HCT116 (cell line): ENCODE measurements at regions not wholly inside any gene's neighbourhood (a gene's known extent, or its start where the extent isn't known, plus 50 kb on each side); places are given as distances from the start of the nearest gene placed in this dataset.

Experiments used
- ATAC-seq: fragments of 200-7000 bp; cut with Tn5 transposase; 2 replicates; pipeline ENCODE4 v1.9.1; 2020; ENCODE audit warnings: mild to moderate bottlenecking, moderate library complexity
- BruUV-seq: library from RNA; stranded (reverse); fragments of 400-500 nt; replicated peaks from 2 replicates; lab custom pipeline; 2021; lab: Mats Ljungman, UMichigan
- CTCF ChIA-PET: fragments of 300-600 bp; sonication (Branson Sonifier 250); formaldehyde crosslinking; loops from one replicate; lab custom pipeline; 2021; ENCODE audit warnings: antibody characterized with exemption; lab: Charles Lee
- POLR2A ChIA-PET: fragments of 300-600, 350-600 bp; sonication (Branson Sonifier 250); formaldehyde crosslinking; loops from one replicate; lab custom pipeline; 2021; ENCODE audit warnings: antibody characterized with exemption; lab: Charles Lee
- RAD21 ChIA-PET, 2 experiments: fragments of 300-600 bp; sonication (Branson Sonifier 250); formaldehyde crosslinking; loops; one replicate each; lab custom pipeline; 2023; ENCODE audit warnings: low total read pairs in 2 of 2; ENCODE audit not compliant: uncharacterized antibody in 2 of 2, unreplicated experiment in 2 of 2, low non-redundant PET in 1 of 2; lab: Charles Lee
- DNase-seq: peaks from one replicate; pipeline ENCODE4 v3.0.0-alpha.2; 2010; ENCODE audit warnings: low read depth, low spot score
- H2AFZ ChIP-seq: fragments of 200-600 bp; shearing (Covaris generic), sonication (generic); 2 replicates; pipeline ENCODE4 v1.6.1; 2017; ENCODE audit warnings: low read depth, mixed run types, mixed read lengths, antibody characterized with exemption, low read length; ENCODE audit not compliant: poor library complexity, severe bottlenecking
- H3K27ac ChIP-seq: 2 replicates; pipeline ENCODE4 v1.5.1; 2012; ENCODE audit warnings: low read depth, low read length
- H3K27me3 ChIP-seq: fragments of 200-600 bp; sonication (generic); 2 replicates; pipeline ENCODE4 v1.6.1; 2016; ENCODE audit warnings: mixed run types, low read length, mixed read lengths; ENCODE audit not compliant: insufficient read depth
- H3K36me3 ChIP-seq, 2 experiments: fragments of 200-500 bp in 1 of 2; fragments of 200-600 bp in 1 of 2; sonication (Bioruptor generic) in 1 of 2; sonication (generic) in 1 of 2; 2 replicates each; pipeline versions ENCODE4 v1.5.1 to v1.6.1; 2014 to 2016; ENCODE audit warnings: low read length in 2 of 2, inconsistent platforms in 1 of 2, mixed read lengths in 1 of 2, mixed run types in 1 of 2; ENCODE audit not compliant: insufficient read depth in 2 of 2, control insufficient read depth in 1 of 2
- H3K4me1 ChIP-seq, 2 experiments: fragments of 200-600 bp in 1 of 2; sonication (generic) in 1 of 2; 2 replicates each; pipeline versions ENCODE4 v1.5.1 to v1.6.1; 2012 to 2017; ENCODE audit warnings: low read length in 2 of 2, inconsistent platforms in 1 of 2, mild to moderate bottlenecking in 1 of 2, mixed read lengths in 1 of 2, mixed run types in 1 of 2, moderate library complexity in 1 of 2; ENCODE audit not compliant: insufficient read depth in 2 of 2, control insufficient read depth in 1 of 2
- H3K4me2 ChIP-seq: fragments of 200-600 bp; sonication (generic); 2 replicates; pipeline ENCODE4 v1.6.1; 2017; ENCODE audit warnings: mixed run types, low read length, mixed read lengths
- H3K4me3 ChIP-seq, 2 experiments: fragments of 200-600 bp in 1 of 2; sonication (generic) in 1 of 2; replicated peaks in 1 of 2; 2 replicates each; pipeline ENCODE4 v1.5.1; 2011 to 2016; ENCODE audit warnings: low read length in 2 of 2, control low read depth in 1 of 2, low read depth in 1 of 2, mild to moderate bottlenecking in 1 of 2, mixed read lengths in 1 of 2, mixed run types in 1 of 2
- H3K79me2 ChIP-seq: fragments of 200-600 bp; sonication (generic); 2 replicates; pipeline ENCODE4 v1.6.1; 2017; ENCODE audit warnings: mild to moderate bottlenecking, mixed run types, low read length, moderate library complexity, mixed read lengths; ENCODE audit not compliant: insufficient read depth
- H3K9ac ChIP-seq: fragments of 200-600 bp; sonication (generic); 2 replicates; pipeline ENCODE4 v1.6.1; 2016; ENCODE audit warnings: low read length, mixed read lengths
- H3K9me2 ChIP-seq: fragments of 200-600 bp; sonication (generic), shearing (Covaris generic); 2 replicates; pipeline ENCODE4 v1.6.1; 2017; ENCODE audit warnings: mixed run types, mild to moderate bottlenecking, moderate library complexity; ENCODE audit not compliant: insufficient read depth
- H3K9me3 ChIP-seq, 2 experiments: fragments of 200-500 bp in 1 of 2; fragments of 200-600 bp in 1 of 2; sonication (Bioruptor generic) in 1 of 2; sonication (generic) in 1 of 2; 2 replicates each; pipeline ENCODE4 v1.6.1; 2014 to 2017; ENCODE audit warnings: low read length in 2 of 2, mixed read lengths in 2 of 2, inconsistent platforms in 1 of 2, low read depth in 1 of 2, mild to moderate bottlenecking in 1 of 2, mixed run types in 1 of 2, moderate library complexity in 1 of 2; ENCODE audit not compliant: control insufficient read depth in 1 of 2, insufficient read depth in 1 of 2
- H4K20me1 ChIP-seq: fragments of 200-600 bp; sonication (generic), shearing (Covaris generic); 2 replicates; pipeline ENCODE4 v1.6.1; 2017; ENCODE audit warnings: mixed run types, mild to moderate bottlenecking, moderate library complexity; ENCODE audit not compliant: insufficient read depth
- CBX3 ChIP-seq: IDR thresholded peaks from 2 replicates; pipeline ENCODE4 v1.6.1; 2012; ENCODE audit warnings: low read depth
- CTCF ChIP-seq, 3 experiments: fragments of 200-600 bp in 1 of 3; sonication (generic) in 1 of 3; IDR thresholded peaks in 2 of 3; conservative IDR thresholded peaks in 1 of 3; 2 replicates each; pipeline ENCODE4 v1.5.1; 2012 to 2017; ENCODE audit warnings: low read depth in 2 of 3, low read length in 2 of 3, antibody characterized with exemption in 1 of 3, borderline replicate concordance in 1 of 3, control low read depth in 1 of 3, mild to moderate bottlenecking in 1 of 3, mixed read lengths in 1 of 3, mixed run types in 1 of 3, moderate library complexity in 1 of 3; ENCODE audit not compliant: insufficient read depth in 1 of 3
- EGR1 ChIP-seq: IDR thresholded peaks from 2 replicates; pipeline ENCODE4 v1.6.1; 2012; ENCODE audit warnings: low read depth
- JUND ChIP-seq: IDR thresholded peaks from 2 replicates; pipeline ENCODE4 v1.6.1; 2012
- MAX ChIP-seq: IDR thresholded peaks from 2 replicates; pipeline ENCODE4 v1.6.1; 2012
- POLR2A ChIP-seq: IDR thresholded peaks from 2 replicates; pipeline ENCODE4 v1.7.0; 2011; ENCODE audit warnings: borderline replicate concordance; ENCODE audit not compliant: insufficient read depth, insufficient read length; ENCODE audit errors: extremely low read depth
- POLR2AphosphoS5 ChIP-seq: IDR thresholded peaks from 2 replicates; pipeline ENCODE4 v1.6.1; 2011; ENCODE audit warnings: mild to moderate bottlenecking, low read depth, low read length, moderate library complexity
- RAD21 ChIP-seq: IDR thresholded peaks from 2 replicates; pipeline ENCODE4 v1.6.1; 2012; ENCODE audit warnings: low read depth, mild to moderate bottlenecking
- REST ChIP-seq: IDR thresholded peaks from 2 replicates; pipeline ENCODE4 v1.6.1; 2012; ENCODE audit warnings: low read depth
- SIN3A ChIP-seq: IDR thresholded peaks from 2 replicates; pipeline ENCODE4 v1.6.1; 2012; ENCODE audit warnings: low read depth
- SP1 ChIP-seq: IDR thresholded peaks from 2 replicates; pipeline ENCODE4 v1.6.1; 2012; ENCODE audit warnings: low read depth
- SRF ChIP-seq: IDR thresholded peaks from 2 replicates; pipeline ENCODE4 v1.6.1; 2012; ENCODE audit warnings: low read depth
- TCF7L2 ChIP-seq: IDR thresholded peaks from 2 replicates; pipeline ENCODE4 v1.7.0; 2011; ENCODE audit warnings: borderline replicate concordance, inconsistent platforms; ENCODE audit not compliant: insufficient read depth, insufficient read length; ENCODE audit errors: extremely low read depth
- YY1 ChIP-seq: IDR thresholded peaks from 2 replicates; pipeline ENCODE4 v1.6.1; 2011; ENCODE audit warnings: low read length, low read depth, moderate library complexity, mild to moderate bottlenecking; ENCODE audit not compliant: insufficient replicate concordance; ENCODE audit errors: extremely low read depth
- ZBTB33 ChIP-seq: IDR thresholded peaks from 2 replicates; pipeline ENCODE4 v1.6.1; 2011; ENCODE audit warnings: mild to moderate bottlenecking, low read length, moderate library complexity; ENCODE audit not compliant: insufficient replicate concordance; ENCODE audit errors: extremely low read depth
- ZFX ChIP-seq: fragments of 450-650 bp; IDR thresholded peaks from 2 replicates; pipeline ENCODE4 v1.6.1; 2017
- ZNF274 ChIP-seq: fragments of 200-500 bp; sonication (Bioruptor generic); IDR thresholded peaks from 2 replicates; pipeline ENCODE4 v1.6.1; 2014; ENCODE audit warnings: mild to moderate bottlenecking, low read depth, low read length, inconsistent platforms
- intact Hi-C: fragments of 100-400 bp; cut with micrococcal nuclease; formaldehyde crosslinking; loops from 2 replicates; pipeline ENCODE4 v1.10.0; 2022

GRCh38 chr3:101063401-101063800 lies 70.2 kb upstream of the ABI3BP start:
- H3K4me3 ChIP-seq, result no peak overlapping the region
- CTCF ChIA-PET, result no interaction called here
- BruUV-seq, result no TSS peak

More at GRCh38 chr3:101063401-101063800, 70.2 kb upstream of the ABI3BP start:
- intact Hi-C loops, result no loop called here
- no peaks in the 10 kb centered on the region for H4K20me1 ChIP-seq
- H3K27ac ChIP-seq, result no peak overlapping the region
- POLR2A ChIA-PET, result no interaction called here
- no peak overlapping the region for H2AFZ ChIP-seq
- no peak overlapping the region for H3K9ac ChIP-seq
- H3K36me3 ChIP-seq, result no peaks in the 10 kb centered on the region
- RAD21 ChIA-PET, result no interaction called here
- H3K9me3 ChIP-seq, result no peaks in the 10 kb centered on the region
- no peak overlapping the region for H3K4me2 ChIP-seq
- H3K4me1 ChIP-seq, result peaks cover 0 to 5% of the 10 kb centered on the region in 2 experiments; a peak in 1 of 4 replicates
- H3K79me2 ChIP-seq, result no peaks in the 10 kb centered on the region
- TF ChIP-seq ZNF274 (no peak), RAD21 (no peak), CBX3 (no peak), CTCF (IDR thresholded peaks at IDR 0.05 in 2 of 3, conservative IDR thresholded peaks at IDR 0.05 in 1 of 3; ENCODE audit: borderline replicate concordance in 1 of 3, insufficient read depth in 1 of 3, low read depth in 2 of 3, low read length in 2 of 3) (no peak), POLR2AphosphoS5 (no peak), SIN3A (no peak), REST (no peak), ZFX (no peak), TCF7L2 (no peak), SRF (no peak), SP1 (no peak), ZBTB33 (no peak), MAX (no peak), POLR2A (no peak), EGR1 (no peak), YY1 (no peak), JUND (no peak)
- TF ChIP-seq, all 23 proteins: peak for 0
- Histone ChIP-seq H3K9me2 (no peaks in the 10 kb centered on the region; the same call in 1 of the 2 replicates), H3K27me3 (no peaks in the 10 kb centered on the region)
- no peak for ATAC-seq
- DNase-seq, result no peak
